HCT116 (cell line): ENCODE measurements at regions not wholly inside any gene's neighbourhood (a gene's known extent, or its start where the extent isn't known, plus 50 kb on each side); places are given as distances from the start of the nearest gene placed in this dataset.

ENCODE experiments used
- ATAC-seq: fragments of 200-7000 bp; cut with Tn5 transposase; 2 replicates; pipeline ENCODE4 v1.9.1; 2020; ENCODE audit warnings: mild to moderate bottlenecking, moderate library complexity
- BruUV-seq: library from RNA; stranded (reverse); fragments of 400-500 nt; replicated peaks from 2 replicates; lab custom pipeline; 2021; lab: Mats Ljungman, UMichigan
- CTCF ChIA-PET: fragments of 300-600 bp; sonication (Branson Sonifier 250); formaldehyde crosslinking; loops from one replicate; lab custom pipeline; 2021; ENCODE audit warnings: antibody characterized with exemption; lab: Charles Lee
- POLR2A ChIA-PET: fragments of 300-600, 350-600 bp; sonication (Branson Sonifier 250); formaldehyde crosslinking; loops from one replicate; lab custom pipeline; 2021; ENCODE audit warnings: antibody characterized with exemption; lab: Charles Lee
- RAD21 ChIA-PET, 2 experiments: fragments of 300-600 bp; sonication (Branson Sonifier 250); formaldehyde crosslinking; loops; one replicate each; lab custom pipeline; 2023; ENCODE audit warnings: low total read pairs in 2 of 2; ENCODE audit not compliant: uncharacterized antibody in 2 of 2, unreplicated experiment in 2 of 2, low non-redundant PET in 1 of 2; lab: Charles Lee
- DNase-seq: peaks from one replicate; pipeline ENCODE4 v3.0.0-alpha.2; 2010; ENCODE audit warnings: low read depth, low spot score
- H2AFZ ChIP-seq: fragments of 200-600 bp; shearing (Covaris generic), sonication (generic); 2 replicates; pipeline ENCODE4 v1.6.1; 2017; ENCODE audit warnings: low read depth, mixed run types, mixed read lengths, antibody characterized with exemption, low read length; ENCODE audit not compliant: poor library complexity, severe bottlenecking
- H3K27ac ChIP-seq: 2 replicates; pipeline ENCODE4 v1.5.1; 2012; ENCODE audit warnings: low read depth, low read length
- H3K27me3 ChIP-seq: fragments of 200-600 bp; sonication (generic); 2 replicates; pipeline ENCODE4 v1.6.1; 2016; ENCODE audit warnings: mixed run types, low read length, mixed read lengths; ENCODE audit not compliant: insufficient read depth
- H3K36me3 ChIP-seq, 2 experiments: fragments of 200-500 bp in 1 of 2; fragments of 200-600 bp in 1 of 2; sonication (Bioruptor generic) in 1 of 2; sonication (generic) in 1 of 2; 2 replicates each; pipeline versions ENCODE4 v1.5.1 to v1.6.1; 2014 to 2016; ENCODE audit warnings: low read length in 2 of 2, inconsistent platforms in 1 of 2, mixed read lengths in 1 of 2, mixed run types in 1 of 2; ENCODE audit not compliant: insufficient read depth in 2 of 2, control insufficient read depth in 1 of 2
- H3K4me1 ChIP-seq, 2 experiments: fragments of 200-600 bp in 1 of 2; sonication (generic) in 1 of 2; 2 replicates each; pipeline versions ENCODE4 v1.5.1 to v1.6.1; 2012 to 2017; ENCODE audit warnings: low read length in 2 of 2, inconsistent platforms in 1 of 2, mild to moderate bottlenecking in 1 of 2, mixed read lengths in 1 of 2, mixed run types in 1 of 2, moderate library complexity in 1 of 2; ENCODE audit not compliant: insufficient read depth in 2 of 2, control insufficient read depth in 1 of 2
- H3K4me2 ChIP-seq: fragments of 200-600 bp; sonication (generic); 2 replicates; pipeline ENCODE4 v1.6.1; 2017; ENCODE audit warnings: mixed run types, low read length, mixed read lengths
- H3K4me3 ChIP-seq, 2 experiments: fragments of 200-600 bp in 1 of 2; sonication (generic) in 1 of 2; replicated peaks in 1 of 2; 2 replicates each; pipeline ENCODE4 v1.5.1; 2011 to 2016; ENCODE audit warnings: low read length in 2 of 2, control low read depth in 1 of 2, low read depth in 1 of 2, mild to moderate bottlenecking in 1 of 2, mixed read lengths in 1 of 2, mixed run types in 1 of 2
- H3K79me2 ChIP-seq: fragments of 200-600 bp; sonication (generic); 2 replicates; pipeline ENCODE4 v1.6.1; 2017; ENCODE audit warnings: mild to moderate bottlenecking, mixed run types, low read length, moderate library complexity, mixed read lengths; ENCODE audit not compliant: insufficient read depth
- H3K9ac ChIP-seq: fragments of 200-600 bp; sonication (generic); 2 replicates; pipeline ENCODE4 v1.6.1; 2016; ENCODE audit warnings: low read length, mixed read lengths
- H3K9me2 ChIP-seq: fragments of 200-600 bp; sonication (generic), shearing (Covaris generic); 2 replicates; pipeline ENCODE4 v1.6.1; 2017; ENCODE audit warnings: mixed run types, mild to moderate bottlenecking, moderate library complexity; ENCODE audit not compliant: insufficient read depth
- H3K9me3 ChIP-seq, 2 experiments: fragments of 200-500 bp in 1 of 2; fragments of 200-600 bp in 1 of 2; sonication (Bioruptor generic) in 1 of 2; sonication (generic) in 1 of 2; 2 replicates each; pipeline ENCODE4 v1.6.1; 2014 to 2017; ENCODE audit warnings: low read length in 2 of 2, mixed read lengths in 2 of 2, inconsistent platforms in 1 of 2, low read depth in 1 of 2, mild to moderate bottlenecking in 1 of 2, mixed run types in 1 of 2, moderate library complexity in 1 of 2; ENCODE audit not compliant: control insufficient read depth in 1 of 2, insufficient read depth in 1 of 2
- H4K20me1 ChIP-seq: fragments of 200-600 bp; sonication (generic), shearing (Covaris generic); 2 replicates; pipeline ENCODE4 v1.6.1; 2017; ENCODE audit warnings: mixed run types, mild to moderate bottlenecking, moderate library complexity; ENCODE audit not compliant: insufficient read depth
- CEBPB ChIP-seq: IDR thresholded peaks from 2 replicates; pipeline ENCODE4 v1.6.1; 2012; ENCODE audit warnings: low read depth
- EZH2 ChIP-seq: fragments of 200-600 bp; sonication (generic); IDR thresholded peaks from 2 replicates; pipeline ENCODE4 v1.6.1; 2017; ENCODE audit warnings: antibody characterized with exemption, mixed run types
- FOSL1 ChIP-seq: IDR thresholded peaks from 2 replicates; pipeline ENCODE4 v1.6.1; 2012; ENCODE audit warnings: low read depth
- JUND ChIP-seq: IDR thresholded peaks from 2 replicates; pipeline ENCODE4 v1.6.1; 2012
- POLR2A ChIP-seq: IDR thresholded peaks from 2 replicates; pipeline ENCODE4 v1.7.0; 2011; ENCODE audit warnings: borderline replicate concordance; ENCODE audit not compliant: insufficient read depth, insufficient read length; ENCODE audit errors: extremely low read depth
- SIN3A ChIP-seq: IDR thresholded peaks from 2 replicates; pipeline ENCODE4 v1.6.1; 2012; ENCODE audit warnings: low read depth
- SP1 ChIP-seq: IDR thresholded peaks from 2 replicates; pipeline ENCODE4 v1.6.1; 2012; ENCODE audit warnings: low read depth
- YY1 ChIP-seq: IDR thresholded peaks from 2 replicates; pipeline ENCODE4 v1.6.1; 2011; ENCODE audit warnings: low read length, low read depth, moderate library complexity, mild to moderate bottlenecking; ENCODE audit not compliant: insufficient replicate concordance; ENCODE audit errors: extremely low read depth
- ZFX ChIP-seq: fragments of 450-650 bp; IDR thresholded peaks from 2 replicates; pipeline ENCODE4 v1.6.1; 2017
- ZNF274 ChIP-seq: fragments of 200-500 bp; sonication (Bioruptor generic); IDR thresholded peaks from 2 replicates; pipeline ENCODE4 v1.6.1; 2014; ENCODE audit warnings: mild to moderate bottlenecking, low read depth, low read length, inconsistent platforms
- intact Hi-C: fragments of 100-400 bp; cut with micrococcal nuclease; formaldehyde crosslinking; loops from 2 replicates; pipeline ENCODE4 v1.10.0; 2022
- TF ChIP-seq, protein P1 (sequence below): IDR thresholded peaks from 2 replicates; pipeline ENCODE4 v1.6.1; 2012; ENCODE audit warnings: low read depth
- TF ChIP-seq, protein P2 (sequence below), 3 experiments: fragments of 200-600 bp in 1 of 3; sonication (generic) in 1 of 3; IDR thresholded peaks in 2 of 3; conservative IDR thresholded peaks in 1 of 3; 2 replicates each; pipeline ENCODE4 v1.5.1; 2012 to 2017; ENCODE audit warnings: low read depth in 2 of 3, low read length in 2 of 3, antibody characterized with exemption in 1 of 3, borderline replicate concordance in 1 of 3, control low read depth in 1 of 3, mild to moderate bottlenecking in 1 of 3, mixed read lengths in 1 of 3, mixed run types in 1 of 3, moderate library complexity in 1 of 3; ENCODE audit not compliant: insufficient read depth in 1 of 3
- TF ChIP-seq, protein P3 (sequence below): IDR thresholded peaks from 2 replicates; pipeline ENCODE4 v1.6.1; 2011; ENCODE audit warnings: mild to moderate bottlenecking, low read length, moderate library complexity; ENCODE audit not compliant: insufficient replicate concordance; ENCODE audit errors: extremely low read depth

DNA sequence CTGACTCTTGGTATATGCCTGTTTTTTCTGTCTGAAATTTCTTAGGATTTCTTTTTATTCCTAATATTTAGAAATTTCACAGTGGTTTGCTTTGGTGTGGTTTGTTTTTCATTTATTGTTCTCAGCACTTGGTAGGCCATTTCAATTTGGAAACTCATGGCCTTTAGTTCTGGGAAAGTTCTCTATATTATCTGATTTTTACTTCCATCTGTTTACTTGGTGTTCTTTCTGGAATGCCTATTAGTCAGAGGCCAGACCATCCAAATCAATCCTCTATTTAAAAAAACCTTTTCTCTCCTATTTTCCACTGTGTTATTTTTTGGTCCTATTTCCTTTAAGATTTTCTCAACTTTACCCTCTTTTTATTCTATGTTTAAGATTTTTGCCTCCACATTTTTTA, 188.1 kb upstream of the SFRP2 start:
- Histone ChIP-seq H3K9me3 (no peaks in the 10 kb centered on the region), H3K4me3 (no peak overlapping the region), H3K27me3 (no peaks in the 10 kb centered on the region), H3K27ac (no peak overlapping the region), H3K4me1 (no peaks in the 10 kb centered on the region), H3K79me2 (no peaks in the 10 kb centered on the region), H3K9me2 (no peaks in the 10 kb centered on the region), H3K36me3 (no peaks in the 10 kb centered on the region), H4K20me1 (no peaks in the 10 kb centered on the region), H2AFZ (no peak overlapping the region), H3K9ac (no peak overlapping the region), H3K4me2 (no peak overlapping the region)
- ChIA-PET RAD21 (no interaction called here), CTCF (no interaction called here), POLR2A (no interaction called here)
- ATAC-seq (no peak), DNase-seq (no peak)
- TF ChIP-seq ZFX (no peak), CEBPB (no peak), EZH2 (no peak), SIN3A (no peak), FOSL1 (no peak), ZNF274 (no peak), YY1 (no peak), JUND (no peak), SP1 (no peak), POLR2A (no peak)
- TF ChIP-seq, protein P1, sequence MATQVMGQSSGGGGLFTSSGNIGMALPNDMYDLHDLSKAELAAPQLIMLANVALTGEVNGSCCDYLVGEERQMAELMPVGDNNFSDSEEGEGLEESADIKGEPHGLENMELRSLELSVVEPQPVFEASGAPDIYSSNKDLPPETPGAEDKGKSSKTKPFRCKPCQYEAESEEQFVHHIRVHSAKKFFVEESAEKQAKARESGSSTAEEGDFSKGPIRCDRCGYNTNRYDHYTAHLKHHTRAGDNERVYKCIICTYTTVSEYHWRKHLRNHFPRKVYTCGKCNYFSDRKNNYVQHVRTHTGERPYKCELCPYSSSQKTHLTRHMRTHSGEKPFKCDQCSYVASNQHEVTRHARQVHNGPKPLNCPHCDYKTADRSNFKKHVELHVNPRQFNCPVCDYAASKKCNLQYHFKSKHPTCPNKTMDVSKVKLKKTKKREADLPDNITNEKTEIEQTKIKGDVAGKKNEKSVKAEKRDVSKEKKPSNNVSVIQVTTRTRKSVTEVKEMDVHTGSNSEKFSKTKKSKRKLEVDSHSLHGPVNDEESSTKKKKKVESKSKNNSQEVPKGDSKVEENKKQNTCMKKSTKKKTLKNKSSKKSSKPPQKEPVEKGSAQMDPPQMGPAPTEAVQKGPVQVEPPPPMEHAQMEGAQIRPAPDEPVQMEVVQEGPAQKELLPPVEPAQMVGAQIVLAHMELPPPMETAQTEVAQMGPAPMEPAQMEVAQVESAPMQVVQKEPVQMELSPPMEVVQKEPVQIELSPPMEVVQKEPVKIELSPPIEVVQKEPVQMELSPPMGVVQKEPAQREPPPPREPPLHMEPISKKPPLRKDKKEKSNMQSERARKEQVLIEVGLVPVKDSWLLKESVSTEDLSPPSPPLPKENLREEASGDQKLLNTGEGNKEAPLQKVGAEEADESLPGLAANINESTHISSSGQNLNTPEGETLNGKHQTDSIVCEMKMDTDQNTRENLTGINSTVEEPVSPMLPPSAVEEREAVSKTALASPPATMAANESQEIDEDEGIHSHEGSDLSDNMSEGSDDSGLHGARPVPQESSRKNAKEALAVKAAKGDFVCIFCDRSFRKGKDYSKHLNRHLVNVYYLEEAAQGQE = no peak
- TF ChIP-seq, protein P2, sequence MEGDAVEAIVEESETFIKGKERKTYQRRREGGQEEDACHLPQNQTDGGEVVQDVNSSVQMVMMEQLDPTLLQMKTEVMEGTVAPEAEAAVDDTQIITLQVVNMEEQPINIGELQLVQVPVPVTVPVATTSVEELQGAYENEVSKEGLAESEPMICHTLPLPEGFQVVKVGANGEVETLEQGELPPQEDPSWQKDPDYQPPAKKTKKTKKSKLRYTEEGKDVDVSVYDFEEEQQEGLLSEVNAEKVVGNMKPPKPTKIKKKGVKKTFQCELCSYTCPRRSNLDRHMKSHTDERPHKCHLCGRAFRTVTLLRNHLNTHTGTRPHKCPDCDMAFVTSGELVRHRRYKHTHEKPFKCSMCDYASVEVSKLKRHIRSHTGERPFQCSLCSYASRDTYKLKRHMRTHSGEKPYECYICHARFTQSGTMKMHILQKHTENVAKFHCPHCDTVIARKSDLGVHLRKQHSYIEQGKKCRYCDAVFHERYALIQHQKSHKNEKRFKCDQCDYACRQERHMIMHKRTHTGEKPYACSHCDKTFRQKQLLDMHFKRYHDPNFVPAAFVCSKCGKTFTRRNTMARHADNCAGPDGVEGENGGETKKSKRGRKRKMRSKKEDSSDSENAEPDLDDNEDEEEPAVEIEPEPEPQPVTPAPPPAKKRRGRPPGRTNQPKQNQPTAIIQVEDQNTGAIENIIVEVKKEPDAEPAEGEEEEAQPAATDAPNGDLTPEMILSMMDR (IDR thresholded peaks at IDR 0.05 in 2 of 3, conservative IDR thresholded peaks at IDR 0.05 in 1 of 3; ENCODE audit: borderline replicate concordance in 1 of 3, insufficient read depth in 1 of 3, low read depth in 2 of 3, low read length in 2 of 3) = no peak
- TF ChIP-seq, protein P3, sequence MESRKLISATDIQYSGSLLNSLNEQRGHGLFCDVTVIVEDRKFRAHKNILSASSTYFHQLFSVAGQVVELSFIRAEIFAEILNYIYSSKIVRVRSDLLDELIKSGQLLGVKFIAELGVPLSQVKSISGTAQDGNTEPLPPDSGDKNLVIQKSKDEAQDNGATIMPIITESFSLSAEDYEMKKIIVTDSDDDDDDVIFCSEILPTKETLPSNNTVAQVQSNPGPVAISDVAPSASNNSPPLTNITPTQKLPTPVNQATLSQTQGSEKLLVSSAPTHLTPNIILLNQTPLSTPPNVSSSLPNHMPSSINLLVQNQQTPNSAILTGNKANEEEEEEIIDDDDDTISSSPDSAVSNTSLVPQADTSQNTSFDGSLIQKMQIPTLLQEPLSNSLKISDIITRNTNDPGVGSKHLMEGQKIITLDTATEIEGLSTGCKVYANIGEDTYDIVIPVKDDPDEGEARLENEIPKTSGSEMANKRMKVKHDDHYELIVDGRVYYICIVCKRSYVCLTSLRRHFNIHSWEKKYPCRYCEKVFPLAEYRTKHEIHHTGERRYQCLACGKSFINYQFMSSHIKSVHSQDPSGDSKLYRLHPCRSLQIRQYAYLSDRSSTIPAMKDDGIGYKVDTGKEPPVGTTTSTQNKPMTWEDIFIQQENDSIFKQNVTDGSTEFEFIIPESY = no peak
- BruUV-seq = no TSS peak
- intact Hi-C loops = no loop called here
